GM23248 (cell line): ENCODE measurements at regions not wholly inside any gene's neighbourhood (a gene's known extent, or its start where the extent isn't known, plus 50 kb on each side); places are given as distances from the start of the nearest gene placed in this dataset.

Experiments
- EZH2 ChIP-seq: fragments of 200-600 bp; sonication (generic); IDR thresholded peaks from 2 replicates; pipeline ENCODE4 v1.6.1; 2018; ENCODE audit warnings: antibody characterized with exemption, mild to moderate bottlenecking; ENCODE audit not compliant: insufficient read depth, poor library complexity, severe bottlenecking
- EZH2phosphoT487 ChIP-seq: fragments of 200-600 bp; sonication (generic); IDR thresholded peaks from 2 replicates; pipeline ENCODE4 v1.6.1; 2018; ENCODE audit warnings: antibody characterized with exemption, moderate library complexity, mild to moderate bottlenecking, low read depth; ENCODE audit not compliant: insufficient read depth

DNA sequence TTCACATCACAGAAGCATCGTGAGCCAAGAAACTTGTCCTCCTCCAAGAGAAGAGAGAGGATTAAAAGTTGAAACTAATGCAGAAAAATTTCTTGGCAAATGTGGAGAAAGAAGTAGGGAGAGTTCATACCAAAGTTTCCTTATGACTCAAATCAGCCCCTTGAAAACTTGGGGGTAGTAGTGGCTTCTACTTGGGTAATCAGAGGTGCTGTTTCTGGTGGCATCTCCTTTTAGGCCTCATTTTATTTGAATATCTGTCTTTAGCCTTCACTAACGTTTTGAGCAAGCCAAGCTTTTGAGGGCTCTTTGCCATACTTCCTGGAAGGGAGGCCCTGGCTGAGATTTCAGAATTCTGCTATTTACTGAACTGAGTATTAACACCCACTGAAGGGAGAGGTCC lies 515.3 kb upstream of the MEX3C start:
- TF ChIP-seq EZH2phosphoT487 (no peak), EZH2 (no peak)
